ENCODE measurements at regions not wholly inside any gene's neighbourhood (a gene's known extent, or its start where the extent isn't known, plus 50 kb on each side); places are given as distances from the start of the nearest gene placed in this dataset.

GRCh38 chr7:145497911-145498525 is 618.6 kb upstream of the CNTNAP2 start:
- Histone ChIP-seq H3K9ac (ENCODE audit: control insufficient read depth, extremely low read depth, insufficient read depth, low read length) (no peak overlapping the region), H3K9me1 (ENCODE audit: control insufficient read depth, extremely low read depth, insufficient read depth, low read length) (no peaks in the 10 kb centered on the region), H3K27me3 (ENCODE audit: control insufficient read depth, extremely low read depth, insufficient read depth, low read length) (no peaks in the 10 kb centered on the region), H4K20me1 (ENCODE audit: control insufficient read depth, extremely low read depth, insufficient read depth, low read length) (no peaks in the 10 kb centered on the region), H3K79me2 (ENCODE audit: control insufficient read depth, insufficient read depth, low read length) (no peaks in the 10 kb centered on the region), H3K9me3 (ENCODE audit: control insufficient read depth, low read depth, low read length) (no peaks in the 10 kb centered on the region), H3K4me2 (ENCODE audit: control insufficient read depth, extremely low read depth, insufficient read depth, low read depth, low read length) (no peak overlapping the region), H3K36me3 (ENCODE audit: control insufficient read depth in 2 of 2, extremely low read depth in 1 of 2, insufficient read depth in 2 of 2, low read length in 2 of 2) (no peaks in the 10 kb centered on the region), H3K27ac (ENCODE audit: control insufficient read depth, insufficient read depth, low read length) (no peak overlapping the region), H2AFZ (ENCODE audit: control insufficient read depth, low read length) (no peak overlapping the region), H3K4me3 (ENCODE audit: control insufficient read depth in 2 of 3, extremely low read depth in 1 of 3, insufficient read depth in 2 of 3, low read depth in 1 of 3, low read length in 3 of 3) (no peak overlapping the region), H3K4me1 (ENCODE audit: control insufficient read depth, extremely low read depth, insufficient read depth, low read length) (no peaks in the 10 kb centered on the region)
- dilution Hi-C loops (cut with MboI; ENCODE audit: extremely low pct_ligation_motif_present, low sequenced_read_pairs): no loop called here
- FAIRE-seq (no peak), DNase-seq (ENCODE audit: low read depth, low spot score) (no peak)
- no peak for TF ChIP-seq EZH2 (IDR thresholded peaks at IDR 0.05; ENCODE audit: low read length)
- no peak for TF ChIP-seq CTCF (optimal IDR thresholded peaks at IDR 0.05 in 1 of 3, IDR thresholded peaks at IDR 0.05 in 1 of 3, conservative IDR thresholded peaks at IDR 0.05 in 1 of 3; ENCODE audit: extremely low read depth in 1 of 3, insufficient read depth in 2 of 3, low read length in 3 of 3)

GRCh38 chr7:145490356-145490755 is 626.2 kb upstream of the CNTNAP2 start:
- Histone ChIP-seq H2AFZ (ENCODE audit: control insufficient read depth, low read length) (no peak overlapping the region), H4K20me1 (ENCODE audit: control insufficient read depth, extremely low read depth, insufficient read depth, low read length) (no peaks in the 10 kb centered on the region), H3K36me3 (ENCODE audit: control insufficient read depth in 2 of 2, extremely low read depth in 1 of 2, insufficient read depth in 2 of 2, low read length in 2 of 2) (no peaks in the 10 kb centered on the region), H3K4me1 (ENCODE audit: control insufficient read depth, extremely low read depth, insufficient read depth, low read length) (no peaks in the 10 kb centered on the region), H3K9me3 (ENCODE audit: control insufficient read depth, low read depth, low read length) (no peaks in the 10 kb centered on the region), H3K27ac (ENCODE audit: control insufficient read depth, insufficient read depth, low read length) (no peak overlapping the region), H3K79me2 (ENCODE audit: control insufficient read depth, insufficient read depth, low read length) (no peaks in the 10 kb centered on the region), H3K4me2 (ENCODE audit: control insufficient read depth, extremely low read depth, insufficient read depth, low read depth, low read length) (no peak overlapping the region), H3K9ac (ENCODE audit: control insufficient read depth, extremely low read depth, insufficient read depth, low read length) (no peak overlapping the region), H3K4me3 (ENCODE audit: control insufficient read depth in 2 of 3, extremely low read depth in 1 of 3, insufficient read depth in 2 of 3, low read depth in 1 of 3, low read length in 3 of 3) (no peak overlapping the region), H3K9me1 (ENCODE audit: control insufficient read depth, extremely low read depth, insufficient read depth, low read length) (no peaks in the 10 kb centered on the region), H3K27me3 (ENCODE audit: control insufficient read depth, extremely low read depth, insufficient read depth, low read length) (no peaks in the 10 kb centered on the region)
- dilution Hi-C loops (cut with MboI; ENCODE audit: extremely low pct_ligation_motif_present, low sequenced_read_pairs): no loop called here
- FAIRE-seq: no peak
- no peak for DNase-seq (ENCODE audit: low read depth, low spot score)
- TF ChIP-seq CTCF (optimal IDR thresholded peaks at IDR 0.05 in 1 of 3, IDR thresholded peaks at IDR 0.05 in 1 of 3, conservative IDR thresholded peaks at IDR 0.05 in 1 of 3; ENCODE audit: extremely low read depth in 1 of 3, insufficient read depth in 2 of 3, low read length in 3 of 3) (no peak), EZH2 (IDR thresholded peaks at IDR 0.05; ENCODE audit: low read length) (no peak)

Measured in keratinocyte (primary cell).